Mesenchymal stem cell (in vitro differentiated cells and primary cell): ENCODE measurements at regions not wholly inside any gene's neighbourhood (a gene's known extent, or its start where the extent isn't known, plus 50 kb on each side); places are given as distances from the start of the nearest gene placed in this dataset.
A peak's percentile ranks its signal among the peaks of the same experiment; 100 is the strongest.

Experiments
- DNase-seq: peaks from one replicate; pipeline ENCODE4 v3.0.0-alpha.2; 2013
- H2AFZ ChIP-seq: one replicate; pipeline ENCODE4 v1.6.1; 2013; ENCODE audit warnings: low read depth, mild to moderate bottlenecking, control low read depth, inconsistent platforms, low read length, moderate library complexity
- H2AK5ac ChIP-seq: 2 replicates; pipeline ENCODE4 v1.6.1; 2013; ENCODE audit warnings: low read length, moderate library complexity, mild to moderate bottlenecking, inconsistent platforms; ENCODE audit not compliant: severe bottlenecking
- H2BK120ac ChIP-seq: one replicate; pipeline ENCODE4 v1.6.1; 2013; ENCODE audit warnings: low read depth, mild to moderate bottlenecking, inconsistent platforms, low read length, moderate library complexity
- H2BK12ac ChIP-seq, 2 experiments: one replicate each; pipeline ENCODE4 v1.6.1; 2013; ENCODE audit warnings: inconsistent platforms in 2 of 2, low read length in 2 of 2, mild to moderate bottlenecking in 2 of 2, moderate library complexity in 2 of 2, control low read depth in 1 of 2
- H2BK15ac ChIP-seq: one replicate; pipeline ENCODE4 v1.6.1; 2013; ENCODE audit warnings: mild to moderate bottlenecking, low read depth, inconsistent platforms; ENCODE audit not compliant: poor library complexity, severe bottlenecking
- H2BK5ac ChIP-seq: 2 replicates; pipeline ENCODE4 v1.6.1; 2013; ENCODE audit warnings: low read depth, mild to moderate bottlenecking, low read length, control low read depth, inconsistent platforms; ENCODE audit not compliant: poor library complexity, severe bottlenecking
- H3K14ac ChIP-seq, 2 experiments: one replicate each; pipeline ENCODE4 v1.6.1; 2013; ENCODE audit warnings: inconsistent platforms in 2 of 2, low read length in 2 of 2, control low read depth in 1 of 2, mild to moderate bottlenecking in 1 of 2, moderate library complexity in 1 of 2
- H3K18ac ChIP-seq, 2 experiments: one replicate each; pipeline ENCODE4 v1.6.1; 2013; ENCODE audit warnings: inconsistent platforms in 2 of 2, low read length in 2 of 2, control low read depth in 1 of 2, low read depth in 1 of 2, mild to moderate bottlenecking in 1 of 2
- H3K23ac ChIP-seq, 2 experiments: one replicate each; pipeline ENCODE4 v1.6.1; 2013; ENCODE audit warnings: inconsistent platforms in 2 of 2, low read length in 2 of 2, mild to moderate bottlenecking in 2 of 2, moderate library complexity in 2 of 2, control low read depth in 1 of 2
- H3K27ac ChIP-seq: 2 replicates; pipeline ENCODE4 v1.5.1; 2013; ENCODE audit warnings: mild to moderate bottlenecking, moderate library complexity, low read length, control low read depth, inconsistent platforms; ENCODE audit not compliant: poor library complexity, severe bottlenecking
- H3K27me3 ChIP-seq, 2 experiments: 2 replicates each; pipeline versions ENCODE4 v1.6.1 to v1.7.0; 2013; ENCODE audit warnings: low read length in 2 of 2, mild to moderate bottlenecking in 2 of 2, moderate library complexity in 2 of 2, control low read depth in 1 of 2, inconsistent platforms in 1 of 2; ENCODE audit not compliant: control insufficient read depth in 1 of 2, insufficient read depth in 1 of 2
- H3K36me3 ChIP-seq, 2 experiments: 2 replicates each; pipeline versions ENCODE4 v1.6.1 to v1.7.0; 2013; ENCODE audit warnings: low read length in 2 of 2, control low read depth in 1 of 2, inconsistent platforms in 1 of 2, low read depth in 1 of 2, mild to moderate bottlenecking in 1 of 2; ENCODE audit not compliant: insufficient read depth in 2 of 2, control insufficient read depth in 1 of 2
- H3K4ac ChIP-seq, 2 experiments: one replicate each; pipeline ENCODE4 v1.6.1; 2013; ENCODE audit warnings: inconsistent platforms in 2 of 2, low read length in 2 of 2, mild to moderate bottlenecking in 2 of 2, moderate library complexity in 2 of 2, control low read depth in 1 of 2, low read depth in 1 of 2
- H3K4me1 ChIP-seq: 2 replicates; pipeline ENCODE4 v1.6.1; 2013; ENCODE audit warnings: low read depth, low read length, control low read depth; ENCODE audit not compliant: control insufficient read depth, insufficient read depth
- H3K4me2 ChIP-seq: 2 replicates; pipeline ENCODE4 v1.6.1; 2013; ENCODE audit warnings: low read length, mild to moderate bottlenecking, inconsistent platforms; ENCODE audit not compliant: poor library complexity, severe bottlenecking
- H3K4me3 ChIP-seq, 2 experiments: 2 replicates each; pipeline versions ENCODE4 v1.5.1 to v1.7.0; 2013; ENCODE audit warnings: low read length in 2 of 2, mild to moderate bottlenecking in 2 of 2, control low read depth in 1 of 2, low read depth in 1 of 2; ENCODE audit not compliant: insufficient read depth in 1 of 2
- H3K79me1 ChIP-seq: replicated peaks from 2 replicates; pipeline ENCODE4 v1.6.1; 2013; ENCODE audit warnings: mild to moderate bottlenecking, control low read depth, low read length, inconsistent platforms; ENCODE audit not compliant: poor library complexity, severe bottlenecking
- H3K9ac ChIP-seq: 2 replicates; pipeline ENCODE4 v1.7.0; 2013; ENCODE audit warnings: mild to moderate bottlenecking, low read length, moderate library complexity
- H3K9me3 ChIP-seq: 2 replicates; pipeline ENCODE4 v1.7.0; 2013; ENCODE audit warnings: mild to moderate bottlenecking, low read length; ENCODE audit not compliant: control insufficient read depth
- H4K8ac ChIP-seq: one replicate; pipeline ENCODE4 v1.6.1; 2013; ENCODE audit warnings: inconsistent platforms, mild to moderate bottlenecking, low read length, moderate library complexity
- H4K91ac ChIP-seq: one replicate; pipeline ENCODE4 v1.6.1; 2013; ENCODE audit warnings: mild to moderate bottlenecking, low read length, inconsistent platforms
- WGBS: methylation state at CpG from one replicate; pipeline ENCODE4 v1.1.7; 2013; ENCODE audit warnings: mixed read lengths; 5-methylcytosine and 5-hydroxymethylcytosine counted together

DNA sequence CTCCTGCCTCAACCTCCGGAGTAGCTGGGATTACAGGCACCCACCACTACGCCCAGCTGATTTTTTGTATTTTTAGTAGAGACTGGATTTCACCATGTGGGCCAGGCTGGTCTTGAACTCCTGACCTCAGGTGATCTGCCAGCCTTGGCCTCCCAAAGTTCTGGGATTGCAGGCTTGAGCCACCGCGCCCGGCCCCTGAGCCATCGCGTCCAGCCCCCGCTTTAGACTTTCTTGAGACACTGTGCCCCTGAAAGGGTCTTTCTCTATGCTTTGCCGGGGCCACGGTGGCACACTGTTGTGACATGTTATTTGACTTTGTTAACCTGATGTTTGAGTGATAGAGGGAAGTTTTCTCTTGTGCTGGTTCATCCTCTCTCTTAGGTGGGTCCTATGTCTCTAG lies 186.4 kb downstream of the BTG1 start:
- H3K27me3 ChIP-seq = no peaks in the 10 kb centered on the region
- no peaks in the 10 kb centered on the region for H3K79me1 ChIP-seq
- peak overlapping the region; percentile 37 to 57 for H3K18ac ChIP-seq
- H2BK15ac ChIP-seq = no peak overlapping the region
- no peak overlapping the region for H4K91ac ChIP-seq
- H3K36me3 ChIP-seq = no peaks in the 10 kb centered on the region
- H3K27ac ChIP-seq = no peak overlapping the region
- no peak overlapping the region for H3K4me3 ChIP-seq
- peak overlapping the region in 1 of 2 experiments; percentile 63 for H2BK12ac ChIP-seq
- H2BK120ac ChIP-seq = no peak overlapping the region
- no peaks in the 10 kb centered on the region for H3K9me3 ChIP-seq
- no peak overlapping the region for H2BK5ac ChIP-seq
- H3K4ac ChIP-seq = no peak overlapping the region
- no peak overlapping the region for H3K14ac ChIP-seq
- no peak overlapping the region for H3K9ac ChIP-seq
- H3K4me1 ChIP-seq = peaks cover 2% of the 10 kb centered on the region
- WGBS = 98% methylated on average over 10 of the region's 10 CpGs
- H3K23ac ChIP-seq = peak overlapping the region in 1 of 2 experiments; percentile 40
- no peak overlapping the region for H2AFZ ChIP-seq
- H3K4me2 ChIP-seq = no peak overlapping the region
- DNase-seq = no peak
- H4K8ac ChIP-seq = no peak overlapping the region
- no peak overlapping the region for H2AK5ac ChIP-seq

DNA sequence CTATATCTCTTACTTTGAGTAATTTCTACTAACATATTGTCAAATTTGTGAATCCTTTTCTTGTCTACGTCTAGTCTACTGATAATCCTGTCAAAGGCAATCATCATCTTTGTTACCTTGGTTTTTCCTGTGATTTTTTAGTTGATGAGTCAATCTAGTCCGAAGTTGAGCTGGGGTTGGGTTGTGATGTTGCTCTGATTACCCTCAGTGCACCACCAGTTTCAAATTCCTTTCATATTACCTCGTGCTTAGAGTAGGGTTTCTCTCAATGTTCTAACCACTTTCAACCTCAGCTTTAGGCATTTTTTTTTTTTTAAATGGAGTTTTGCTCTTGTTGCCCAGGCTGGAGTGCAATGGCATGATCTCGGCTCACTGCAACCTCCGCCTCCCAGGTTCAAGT lies 186.8 kb downstream of the BTG1 start:
- H3K27me3 ChIP-seq = no peaks in the 10 kb centered on the region
- no peak overlapping the region for H3K4me2 ChIP-seq
- H3K4me1 ChIP-seq = peaks cover 2% of the 10 kb centered on the region
- H3K18ac ChIP-seq = no peak overlapping the region
- H2BK5ac ChIP-seq = no peak overlapping the region
- H3K14ac ChIP-seq = no peak overlapping the region
- H3K23ac ChIP-seq = no peak overlapping the region
- H2BK15ac ChIP-seq = no peak overlapping the region
- no peaks in the 10 kb centered on the region for H3K79me1 ChIP-seq
- no peaks in the 10 kb centered on the region for H3K36me3 ChIP-seq
- no peak overlapping the region for H3K4me3 ChIP-seq
- no peak overlapping the region for H3K9ac ChIP-seq
- no peak overlapping the region for H4K91ac ChIP-seq
- no peak overlapping the region for H2BK120ac ChIP-seq
- peak; percentile 37 for DNase-seq
- no peak overlapping the region for H2AFZ ChIP-seq
- no peak overlapping the region for H4K8ac ChIP-seq
- H3K27ac ChIP-seq = no peak overlapping the region
- no peak overlapping the region for H2BK12ac ChIP-seq
- H2AK5ac ChIP-seq = no peak overlapping the region
- no peak overlapping the region for H3K4ac ChIP-seq
- 85% methylated on average over 2 of the region's 5 CpGs for WGBS
- no peaks in the 10 kb centered on the region for H3K9me3 ChIP-seq

DNA sequence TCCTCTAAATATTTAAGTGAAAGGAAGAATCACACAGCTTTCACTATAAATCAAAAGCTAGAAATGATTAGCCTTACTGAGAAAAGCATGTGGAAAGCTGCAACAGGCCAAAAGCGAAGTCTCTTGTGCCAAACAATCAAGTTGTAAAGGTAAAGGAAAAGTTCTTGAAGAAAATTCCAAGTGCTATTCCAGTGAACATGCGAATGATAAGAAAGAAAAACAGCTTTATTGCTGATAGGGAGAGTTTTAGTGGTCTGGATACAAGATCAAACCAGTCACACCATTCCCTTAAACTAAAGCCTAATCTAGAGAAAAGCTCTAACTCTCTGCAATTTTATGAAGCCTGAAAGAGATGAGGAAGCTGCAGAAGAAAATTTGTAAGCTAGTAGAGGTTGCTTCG lies 190.9 kb downstream of the BTG1 start:
- WGBS = 86% methylated on average over 1 of the region's 3 CpGs
- Histone ChIP-seq H3K79me1 (no peaks in the 10 kb centered on the region), H2BK120ac (no peak overlapping the region), H3K27ac (no peak overlapping the region), H2AFZ (no peak overlapping the region), H3K23ac (no peak overlapping the region), H3K18ac (no peak overlapping the region), H3K4me2 (no peak overlapping the region), H3K4me3 (no peak overlapping the region), H4K8ac (no peak overlapping the region), H3K9me3 (no peaks in the 10 kb centered on the region), H2AK5ac (no peak overlapping the region), H2BK12ac (no peak overlapping the region), H3K4me1 (peaks cover 2% of the 10 kb centered on the region), H4K91ac (no peak overlapping the region), H2BK5ac (no peak overlapping the region), H3K36me3 (no peaks in the 10 kb centered on the region), H2BK15ac (no peak overlapping the region), H3K4ac (no peak overlapping the region), H3K9ac (no peak overlapping the region), H3K27me3 (no peaks in the 10 kb centered on the region), H3K14ac (no peak overlapping the region)
- DNase-seq = no peak

DNA sequence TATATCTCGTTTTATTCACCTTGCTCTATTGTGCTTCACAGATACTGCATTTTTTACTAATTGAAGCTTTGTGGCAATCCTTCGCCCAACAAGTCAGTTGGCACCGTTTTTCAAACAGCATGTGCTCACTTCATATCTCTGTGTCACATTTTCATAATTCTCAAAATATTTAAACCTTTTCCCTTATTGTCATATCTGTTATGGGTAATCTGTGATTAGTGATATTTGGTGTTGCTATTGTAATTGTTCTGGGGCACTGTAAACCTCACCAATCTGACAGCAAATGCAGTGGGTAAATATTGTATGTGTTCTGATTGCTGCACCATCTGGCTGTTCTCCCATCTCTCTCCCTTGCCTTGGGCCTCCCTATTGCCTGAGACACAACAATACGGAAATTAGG lies 191.3 kb downstream of the BTG1 start:
- Histone ChIP-seq H2BK5ac (no peak overlapping the region), H3K4me2 (no peak overlapping the region), H2BK12ac (no peak overlapping the region), H3K14ac (no peak overlapping the region), H3K4ac (no peak overlapping the region), H3K9me3 (no peaks in the 10 kb centered on the region), H3K18ac (no peak overlapping the region), H2AK5ac (no peak overlapping the region), H2AFZ (no peak overlapping the region), H2BK120ac (no peak overlapping the region), H3K36me3 (no peaks in the 10 kb centered on the region), H3K23ac (no peak overlapping the region), H4K91ac (no peak overlapping the region), H3K79me1 (no peaks in the 10 kb centered on the region), H3K27me3 (no peaks in the 10 kb centered on the region), H3K4me1 (peaks cover 2% of the 10 kb centered on the region), H4K8ac (no peak overlapping the region), H2BK15ac (no peak overlapping the region), H3K4me3 (no peak overlapping the region), H3K9ac (no peak overlapping the region), H3K27ac (no peak overlapping the region)
- DNase-seq = no peak
- WGBS = 63% methylated on average over 4 of the region's 4 CpGs
